Endothelial cell of umbilical vein (primary cell): ENCODE measurements at regions not wholly inside any gene's neighbourhood (a gene's known extent, or its start where the extent isn't known, plus 50 kb on each side); places are given as distances from the start of the nearest gene placed in this dataset.

Source experiments
- BruUV-seq: library from RNA; stranded (reverse); fragments of 400-500 nt; replicated peaks from 2 replicates; lab custom pipeline; 2021; lab: Mats Ljungman, UMichigan
- CTCF ChIA-PET: fragments of 300-600, 350-600 bp; sonication (Branson Sonifier 250); formaldehyde crosslinking; loops from one replicate; lab custom pipeline; 2021; ENCODE audit warnings: antibody characterized with exemption, inconsistent platforms; lab: Charles Lee
- POLR2A ChIA-PET: fragments of 300-600, 350-600 bp; sonication (Branson Sonifier 250); formaldehyde crosslinking; loops from one replicate; lab custom pipeline; 2021; ENCODE audit warnings: antibody characterized with exemption, inconsistent platforms; lab: Charles Lee
- DNase-seq: peaks from one replicate; pipeline ENCODE4 v3.0.0-alpha.2; 2011; ENCODE audit warnings: low read depth, low spot score
- FAIRE-seq: peaks from 2 replicates; lab custom pipeline; 2011; peaks lifted over from hg19 to GRCh38; lab: Jason Lieb, UNC
- H2AFZ ChIP-seq: 2 replicates; pipeline ENCODE4 v1.6.0; 2012; ENCODE audit warnings: low read depth, low read length, control low read depth, inconsistent platforms
- H3K27ac ChIP-seq: 2 replicates; pipeline ENCODE4 v1.5.1; 2011; ENCODE audit warnings: low read depth, mild to moderate bottlenecking, control low read depth, low read length, moderate library complexity; ENCODE audit not compliant: insufficient read depth
- H3K27me3 ChIP-seq, 2 experiments: 2 replicates each; pipeline versions ENCODE4 v1.6.0 to v1.6.1; 2011; ENCODE audit warnings: low read length in 2 of 2, mixed read lengths in 1 of 2; ENCODE audit not compliant: control insufficient read depth in 2 of 2, insufficient read depth in 2 of 2
- H3K36me3 ChIP-seq, 2 experiments: 2 replicates in 1 of 2; 3 replicates in 1 of 2; pipeline ENCODE4 v1.5.1; 2011; ENCODE audit warnings: low read length in 2 of 2, mild to moderate bottlenecking in 1 of 2, moderate library complexity in 1 of 2; ENCODE audit not compliant: control insufficient read depth in 2 of 2, insufficient read depth in 2 of 2; ENCODE audit errors: extremely low read depth in 1 of 2
- H3K4me1 ChIP-seq: 3 replicates; pipeline ENCODE4 v1.5.1; 2011; ENCODE audit warnings: mild to moderate bottlenecking, low read length; ENCODE audit not compliant: control insufficient read depth, insufficient read depth; ENCODE audit errors: extremely low read depth
- H3K4me2 ChIP-seq: 2 replicates; pipeline ENCODE4 v1.6.1; 2011; ENCODE audit warnings: low read length, control low read depth, mixed read lengths; ENCODE audit not compliant: insufficient read depth
- H3K4me3 ChIP-seq, 3 experiments: fragments of 200-600 bp in 1 of 3; sonication (generic), shearing (Covaris generic) in 1 of 3; replicated peaks in 1 of 3; 2 replicates each; pipeline ENCODE4 v1.5.1; 2011 to 2016; ENCODE audit warnings: control low read depth in 3 of 3, low read length in 3 of 3, mild to moderate bottlenecking in 2 of 3, inconsistent platforms in 1 of 3, low read depth in 1 of 3, moderate library complexity in 1 of 3; ENCODE audit not compliant: insufficient read depth in 1 of 3
- H3K79me2 ChIP-seq: 2 replicates; pipeline ENCODE4 v1.6.0; 2012; ENCODE audit warnings: low read length, inconsistent platforms; ENCODE audit not compliant: control insufficient read depth, insufficient read depth
- H3K9ac ChIP-seq: replicated peaks from 2 replicates; pipeline ENCODE3; 2011; ENCODE audit warnings: low read length, control low read depth; ENCODE audit not compliant: insufficient read depth; ENCODE audit errors: extremely low read depth
- H3K9me1 ChIP-seq: replicated peaks from 3 replicates; pipeline ENCODE4 v1.6.0; 2011; ENCODE audit warnings: mild to moderate bottlenecking, low read length; ENCODE audit not compliant: control insufficient read depth, insufficient read depth; ENCODE audit errors: extremely low read depth
- H3K9me3 ChIP-seq: replicated peaks from 2 replicates; pipeline ENCODE4 v1.5.1; 2012; ENCODE audit warnings: low read length, inconsistent platforms; ENCODE audit not compliant: control insufficient read depth, insufficient read depth
- H4K20me1 ChIP-seq: replicated peaks from 2 replicates; pipeline ENCODE3; 2011; ENCODE audit warnings: mild to moderate bottlenecking, low read length; ENCODE audit not compliant: control insufficient read depth, insufficient read depth; ENCODE audit errors: extremely low read depth
- EZH2 ChIP-seq: IDR thresholded peaks from 2 replicates; pipeline ENCODE4 v1.6.1; 2012; ENCODE audit warnings: borderline replicate concordance, low read depth, mild to moderate bottlenecking, moderate library complexity, low read length, inconsistent platforms; ENCODE audit not compliant: severe bottlenecking
- FOS ChIP-seq: IDR thresholded peaks from 2 replicates; pipeline ENCODE4 v1.6.1; 2011; ENCODE audit warnings: mild to moderate bottlenecking, low read length, moderate library complexity, borderline replicate concordance; ENCODE audit not compliant: insufficient read depth
- GATA2 ChIP-seq: IDR thresholded peaks from 2 replicates; pipeline ENCODE4 v1.7.0; 2011; ENCODE audit warnings: low read depth, mild to moderate bottlenecking, moderate library complexity, mixed read lengths, low read length; ENCODE audit not compliant: insufficient read length, insufficient read depth
- JUN ChIP-seq: IDR thresholded peaks from 2 replicates; pipeline ENCODE4 v1.6.1; 2011; ENCODE audit warnings: borderline replicate concordance, low read depth; ENCODE audit not compliant: insufficient read length, insufficient read depth
- MYC ChIP-seq: IDR thresholded peaks from one replicate; pipeline ENCODE4 v1.6.1; 2011; ENCODE audit warnings: mild to moderate bottlenecking, low read depth, low read length
- POLR2A ChIP-seq: IDR thresholded peaks from 2 replicates; pipeline ENCODE4 v1.6.1; 2012; ENCODE audit warnings: low read depth, mild to moderate bottlenecking, control low read depth, low read length
- POLR2AphosphoS5 ChIP-seq: IDR thresholded peaks from 2 replicates; pipeline ENCODE4 v1.6.1; 2012; ENCODE audit warnings: low read depth, mild to moderate bottlenecking, control low read depth, low read length, moderate library complexity; ENCODE audit not compliant: insufficient read depth
- dilution Hi-C: fragments of 300-500 bp; cut with MboI; formaldehyde crosslinking; loops from one replicate; pipeline ENCODE4 v1.15.0; 2019; ENCODE audit warnings: low sequenced_read_pairs; ENCODE audit not compliant: extremely low pct_ligation_motif_present
- intact Hi-C: fragments of 100-400 bp; cut with micrococcal nuclease; formaldehyde crosslinking; loops from one replicate; pipeline ENCODE4 v1.10.0; 2022
- TF ChIP-seq, protein P1 (sequence below), 2 donors: IDR thresholded peaks; 1 replicate in 1 of 2; 2 replicates in 1 of 2; pipeline ENCODE4 v1.5.1; 2011; ENCODE audit warnings: low read length in 2 of 2, mild to moderate bottlenecking in 2 of 2, moderate library complexity in 2 of 2, control low read depth in 1 of 2, inconsistent platforms in 1 of 2, low read depth in 1 of 2; ENCODE audit not compliant: insufficient read depth in 1 of 2; ENCODE audit errors: extremely low read depth in 1 of 2
- TF ChIP-seq, protein P2 (sequence below): IDR thresholded peaks from 2 replicates; pipeline ENCODE4 v1.6.1; 2011; ENCODE audit not compliant: insufficient read depth, insufficient read length

DNA sequence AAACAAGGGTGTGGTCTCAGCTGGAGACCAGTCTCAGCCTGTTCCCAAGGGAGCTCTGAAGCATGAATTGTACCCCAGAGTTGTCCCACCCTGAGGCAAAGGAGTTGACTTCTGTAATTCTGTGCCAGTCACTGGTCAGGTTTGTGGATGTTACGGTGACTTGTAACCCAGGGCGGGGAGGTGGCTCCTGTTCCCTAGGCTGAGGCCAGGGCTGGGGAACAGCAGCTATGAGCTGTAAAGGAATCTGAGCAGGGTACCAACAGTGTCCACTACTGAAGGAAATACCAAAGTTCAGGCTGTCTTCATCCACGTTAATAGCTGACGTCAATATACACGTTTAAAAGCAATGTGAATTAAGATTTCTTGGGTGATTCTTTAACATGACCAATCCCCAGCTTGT is 266.2 kb downstream of the ABHD5 start:
- BruUV-seq = no TSS peak
- dilution Hi-C loops = no loop called here
- DNase-seq (no peak), FAIRE-seq (no peak)
- H3K36me3 ChIP-seq = no peaks in the 10 kb centered on the region
- POLR2A ChIA-PET = no interaction called here
- H3K4me2 ChIP-seq = no peak overlapping the region
- H3K4me1 ChIP-seq = no peaks in the 10 kb centered on the region
- H2AFZ ChIP-seq = no peak overlapping the region
- H4K20me1 ChIP-seq = no peaks in the 10 kb centered on the region
- H3K27ac ChIP-seq = no peak overlapping the region
- CTCF ChIA-PET = interaction anchor here (0.8 to 2.0 kb wide), 4 partner anchors 12 to 995 kb away, joined by 3 to 6 read pairs (median 3); no protein-coding TSS in a partner anchor
- H3K9me3 ChIP-seq = no peaks in the 10 kb centered on the region
- intact Hi-C loops = no loop called here
- TF ChIP-seq MYC = no peak
- TF ChIP-seq GATA2 = no peak
- no peak for TF ChIP-seq FOS
- no peak for TF ChIP-seq EZH2
- TF ChIP-seq POLR2A = no peak
- no peak for TF ChIP-seq POLR2AphosphoS5
- TF ChIP-seq, protein P1, sequence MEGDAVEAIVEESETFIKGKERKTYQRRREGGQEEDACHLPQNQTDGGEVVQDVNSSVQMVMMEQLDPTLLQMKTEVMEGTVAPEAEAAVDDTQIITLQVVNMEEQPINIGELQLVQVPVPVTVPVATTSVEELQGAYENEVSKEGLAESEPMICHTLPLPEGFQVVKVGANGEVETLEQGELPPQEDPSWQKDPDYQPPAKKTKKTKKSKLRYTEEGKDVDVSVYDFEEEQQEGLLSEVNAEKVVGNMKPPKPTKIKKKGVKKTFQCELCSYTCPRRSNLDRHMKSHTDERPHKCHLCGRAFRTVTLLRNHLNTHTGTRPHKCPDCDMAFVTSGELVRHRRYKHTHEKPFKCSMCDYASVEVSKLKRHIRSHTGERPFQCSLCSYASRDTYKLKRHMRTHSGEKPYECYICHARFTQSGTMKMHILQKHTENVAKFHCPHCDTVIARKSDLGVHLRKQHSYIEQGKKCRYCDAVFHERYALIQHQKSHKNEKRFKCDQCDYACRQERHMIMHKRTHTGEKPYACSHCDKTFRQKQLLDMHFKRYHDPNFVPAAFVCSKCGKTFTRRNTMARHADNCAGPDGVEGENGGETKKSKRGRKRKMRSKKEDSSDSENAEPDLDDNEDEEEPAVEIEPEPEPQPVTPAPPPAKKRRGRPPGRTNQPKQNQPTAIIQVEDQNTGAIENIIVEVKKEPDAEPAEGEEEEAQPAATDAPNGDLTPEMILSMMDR (IDR thresholded peaks at IDR 0.05; ENCODE audit: extremely low read depth in 1 of 2, insufficient read depth in 1 of 2, low read depth in 1 of 2, low read length in 2 of 2) = no peak
- TF ChIP-seq, protein P2, sequence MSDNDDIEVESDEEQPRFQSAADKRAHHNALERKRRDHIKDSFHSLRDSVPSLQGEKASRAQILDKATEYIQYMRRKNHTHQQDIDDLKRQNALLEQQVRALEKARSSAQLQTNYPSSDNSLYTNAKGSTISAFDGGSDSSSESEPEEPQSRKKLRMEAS = no peak
- no peak for TF ChIP-seq JUN
- peaks cover 6 to 9% of the 10 kb centered on the region in 2 experiments for H3K27me3 ChIP-seq
- no peaks in the 10 kb centered on the region for H3K9me1 ChIP-seq
- no peaks in the 10 kb centered on the region for H3K79me2 ChIP-seq
- H3K9ac ChIP-seq = no peak overlapping the region
- no peak overlapping the region for H3K4me3 ChIP-seq
